Fibroblast of lung (primary cell): ENCODE measurements at regions not wholly inside any gene's neighbourhood (a gene's known extent, or its start where the extent isn't known, plus 50 kb on each side); places are given as distances from the start of the nearest gene placed in this dataset.

Source experiments
- EZH2 ChIP-seq: IDR thresholded peaks from 2 replicates; pipeline ENCODE4 v1.5.1; 2012; ENCODE audit warnings: low read length, control low read depth, mild to moderate bottlenecking; ENCODE audit errors: missing control alignments
- TF ChIP-seq, protein P1 (sequence below), 2 donors: IDR thresholded peaks in 1 of 2; conservative IDR thresholded peaks in 1 of 2; 1 replicate in 1 of 2; 2 replicates in 1 of 2; pipeline ENCODE4 v1.5.1; 2011 to 2012; ENCODE audit warnings: low read length in 2 of 2, control low read depth in 1 of 2, inconsistent platforms in 1 of 2, low read depth in 1 of 2, mild to moderate bottlenecking in 1 of 2

DNA sequence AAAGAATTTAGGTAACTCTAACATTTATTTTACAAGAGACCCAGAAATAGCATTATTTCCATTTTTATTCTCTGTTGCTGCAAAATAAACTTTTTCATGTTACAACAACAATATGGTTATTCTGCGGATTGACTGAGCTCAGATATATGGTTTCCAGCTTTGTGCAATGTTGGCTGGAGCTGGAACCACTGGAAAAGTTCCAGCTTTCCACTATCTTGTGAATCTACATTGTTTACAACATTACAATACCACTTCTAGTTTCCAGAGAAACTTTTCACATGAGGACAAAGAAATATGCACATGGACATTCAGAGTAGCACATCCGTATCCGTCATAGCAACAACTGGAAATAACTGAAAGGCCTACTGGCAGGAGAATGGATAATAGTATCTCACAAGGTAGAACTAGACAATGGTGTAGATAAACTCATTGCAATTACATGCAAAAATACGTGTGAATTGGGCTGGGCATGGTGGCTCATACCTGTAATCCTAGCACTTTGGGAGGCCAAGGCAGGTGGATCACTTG is 436.1 kb upstream of the ADAMTS16 start:
- TF ChIP-seq, protein P1, sequence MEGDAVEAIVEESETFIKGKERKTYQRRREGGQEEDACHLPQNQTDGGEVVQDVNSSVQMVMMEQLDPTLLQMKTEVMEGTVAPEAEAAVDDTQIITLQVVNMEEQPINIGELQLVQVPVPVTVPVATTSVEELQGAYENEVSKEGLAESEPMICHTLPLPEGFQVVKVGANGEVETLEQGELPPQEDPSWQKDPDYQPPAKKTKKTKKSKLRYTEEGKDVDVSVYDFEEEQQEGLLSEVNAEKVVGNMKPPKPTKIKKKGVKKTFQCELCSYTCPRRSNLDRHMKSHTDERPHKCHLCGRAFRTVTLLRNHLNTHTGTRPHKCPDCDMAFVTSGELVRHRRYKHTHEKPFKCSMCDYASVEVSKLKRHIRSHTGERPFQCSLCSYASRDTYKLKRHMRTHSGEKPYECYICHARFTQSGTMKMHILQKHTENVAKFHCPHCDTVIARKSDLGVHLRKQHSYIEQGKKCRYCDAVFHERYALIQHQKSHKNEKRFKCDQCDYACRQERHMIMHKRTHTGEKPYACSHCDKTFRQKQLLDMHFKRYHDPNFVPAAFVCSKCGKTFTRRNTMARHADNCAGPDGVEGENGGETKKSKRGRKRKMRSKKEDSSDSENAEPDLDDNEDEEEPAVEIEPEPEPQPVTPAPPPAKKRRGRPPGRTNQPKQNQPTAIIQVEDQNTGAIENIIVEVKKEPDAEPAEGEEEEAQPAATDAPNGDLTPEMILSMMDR (conservative IDR thresholded peaks at IDR 0.05 in 1 of 2, IDR thresholded peaks at IDR 0.05 in 1 of 2; ENCODE audit: low read depth in 1 of 2, low read length in 2 of 2): no peak
- no peak for TF ChIP-seq EZH2
